ENCODE measurements at regions not wholly inside any gene's neighbourhood (a gene's known extent, or its start where the extent isn't known, plus 50 kb on each side); places are given as distances from the start of the nearest gene placed in this dataset.

- DNase-seq = peak; percentile 25
These were observed 326.6 kb upstream of the F9 start for GRCh38 chrX:139203651-139204570.

GRCh38 chrX:139202742-139203420 is 327.7 kb upstream of the F9 start:
- ATAC-seq = no peak
- intact Hi-C loops (cut with micrococcal nuclease) = no loop called here
- no peak for DNase-seq

More at GRCh38 chrX:139203651-139204570, 326.6 kb upstream of the F9 start:
- intact Hi-C loops (cut with micrococcal nuclease) = no loop called here
- ATAC-seq = peak; percentile 64

GRCh38 chrX:139201924-139202323 is 328.6 kb upstream of the F9 start:
- ATAC-seq (no peak), DNase-seq (no peak)
- intact Hi-C loops (cut with micrococcal nuclease) = no loop called here

GRCh38 chrX:139200793-139201192 is 329.7 kb upstream of the F9 start:
- intact Hi-C loops (cut with micrococcal nuclease) = no loop called here
- no peak for ATAC-seq
- DNase-seq = no peak

- intact Hi-C loops (cut with micrococcal nuclease) = no loop called here
- no peak for DNase-seq
These were observed 330.2 kb upstream of the F9 start for GRCh38 chrX:139200346-139200745.

GRCh38 chrX:139199933-139200332 is 330.6 kb upstream of the F9 start:
- intact Hi-C loops (cut with micrococcal nuclease) = no loop called here
- ATAC-seq (no peak), DNase-seq (no peak)

More at GRCh38 chrX:139200346-139200745, 330.2 kb upstream of the F9 start:
- no peak for ATAC-seq

- intact Hi-C loops (cut with micrococcal nuclease) = no loop called here
- no peak for DNase-seq
- ATAC-seq = no peak
These were observed 331.6 kb upstream of the F9 start for GRCh38 chrX:139198936-139199335.

GRCh38 chrX:139196890-139197289 is 333.6 kb upstream of the F9 start:
- no peak for ATAC-seq
- no peak for DNase-seq
- intact Hi-C loops (cut with micrococcal nuclease) = no loop called here

- ATAC-seq = peak; percentile 94
- DNase-seq = peak; percentile 37
- intact Hi-C loops (cut with micrococcal nuclease) = no loop called here
These were observed 335.8 kb upstream of the F9 start for GRCh38 chrX:139194571-139195280.

GRCh38 chrX:139192386-139192961 is 338.1 kb upstream of the F9 start:
- intact Hi-C loops (cut with micrococcal nuclease) = no loop called here
- no peak for DNase-seq
- ATAC-seq = no peak

GRCh38 chrX:139191746-139192385 is 338.7 kb upstream of the F9 start:
- ATAC-seq (no peak), DNase-seq (no peak)
- intact Hi-C loops (cut with micrococcal nuclease) = no loop called here

GRCh38 chrX:139191286-139191685 is 339.3 kb upstream of the F9 start:
- ATAC-seq (no peak), DNase-seq (no peak)
- intact Hi-C loops (cut with micrococcal nuclease) = no loop called here

- no peak for ATAC-seq
- no peak for DNase-seq
- intact Hi-C loops (cut with micrococcal nuclease) = no loop called here
These were observed 342.8 kb upstream of the F9 start for GRCh38 chrX:139187738-139188137.

GRCh38 chrX:139186991-139187390 is 343.5 kb upstream of the F9 start:
- ATAC-seq (peak; percentile 41), DNase-seq (no peak)
- intact Hi-C loops (cut with micrococcal nuclease) = no loop called here

GRCh38 chrX:139179592-139179991 is 350.9 kb upstream of the F9 start:
- DNase-seq (no peak), ATAC-seq (no peak)
- intact Hi-C loops (cut with micrococcal nuclease) = no loop called here

- DNase-seq (no peak), ATAC-seq (no peak)
- intact Hi-C loops (cut with micrococcal nuclease) = no loop called here
These were observed 351.6 kb upstream of the F9 start for GRCh38 chrX:139178980-139179379.

- intact Hi-C loops (cut with micrococcal nuclease) = no loop called here
- no peak for ATAC-seq
- DNase-seq = no peak
These were observed 357.8 kb upstream of the F9 start for GRCh38 chrX:139172731-139173130.

GRCh38 chrX:139170526-139171173 is 359.9 kb upstream of the F9 start:
- intact Hi-C loops (cut with micrococcal nuclease) = no loop called here
- no peak for DNase-seq
- ATAC-seq = no peak

- intact Hi-C loops (cut with micrococcal nuclease) = no loop called here
- DNase-seq (no peak), ATAC-seq (no peak)
These were observed 363.3 kb upstream of the F9 start for GRCh38 chrX:139167282-139167681.

Measured in left ventricle myocardium superior (tissue), 1 donor.